Mesenchymal stem cell (in vitro differentiated cells and primary cell): ENCODE measurements at regions not wholly inside any gene's neighbourhood (a gene's known extent, or its start where the extent isn't known, plus 50 kb on each side); places are given as distances from the start of the nearest gene placed in this dataset.
"Not testable (repeated sequence)": the region's sequence is repeated elsewhere in the genome, so short reads cannot be mapped to it uniquely, and the experiment has no call there.

Experiments used
- DNase-seq: peaks from one replicate; pipeline ENCODE4 v3.0.0-alpha.2; 2013
- H2AFZ ChIP-seq: one replicate; pipeline ENCODE4 v1.6.1; 2013; ENCODE audit warnings: low read depth, mild to moderate bottlenecking, control low read depth, inconsistent platforms, low read length, moderate library complexity
- H2AK5ac ChIP-seq: 2 replicates; pipeline ENCODE4 v1.6.1; 2013; ENCODE audit warnings: low read length, moderate library complexity, mild to moderate bottlenecking, inconsistent platforms; ENCODE audit not compliant: severe bottlenecking
- H2BK120ac ChIP-seq: one replicate; pipeline ENCODE4 v1.6.1; 2013; ENCODE audit warnings: low read depth, mild to moderate bottlenecking, inconsistent platforms, low read length, moderate library complexity
- H2BK12ac ChIP-seq, 2 experiments: one replicate each; pipeline ENCODE4 v1.6.1; 2013; ENCODE audit warnings: inconsistent platforms in 2 of 2, low read length in 2 of 2, mild to moderate bottlenecking in 2 of 2, moderate library complexity in 2 of 2, control low read depth in 1 of 2
- H2BK15ac ChIP-seq: one replicate; pipeline ENCODE4 v1.6.1; 2013; ENCODE audit warnings: mild to moderate bottlenecking, low read depth, inconsistent platforms; ENCODE audit not compliant: poor library complexity, severe bottlenecking
- H2BK5ac ChIP-seq: 2 replicates; pipeline ENCODE4 v1.6.1; 2013; ENCODE audit warnings: low read depth, mild to moderate bottlenecking, low read length, control low read depth, inconsistent platforms; ENCODE audit not compliant: poor library complexity, severe bottlenecking
- H3K14ac ChIP-seq, 2 experiments: one replicate each; pipeline ENCODE4 v1.6.1; 2013; ENCODE audit warnings: inconsistent platforms in 2 of 2, low read length in 2 of 2, control low read depth in 1 of 2, mild to moderate bottlenecking in 1 of 2, moderate library complexity in 1 of 2
- H3K18ac ChIP-seq, 2 experiments: one replicate each; pipeline ENCODE4 v1.6.1; 2013; ENCODE audit warnings: inconsistent platforms in 2 of 2, low read length in 2 of 2, control low read depth in 1 of 2, low read depth in 1 of 2, mild to moderate bottlenecking in 1 of 2
- H3K23ac ChIP-seq, 2 experiments: one replicate each; pipeline ENCODE4 v1.6.1; 2013; ENCODE audit warnings: inconsistent platforms in 2 of 2, low read length in 2 of 2, mild to moderate bottlenecking in 2 of 2, moderate library complexity in 2 of 2, control low read depth in 1 of 2
- H3K27ac ChIP-seq: 2 replicates; pipeline ENCODE4 v1.5.1; 2013; ENCODE audit warnings: mild to moderate bottlenecking, moderate library complexity, low read length, control low read depth, inconsistent platforms; ENCODE audit not compliant: poor library complexity, severe bottlenecking
- H3K27me3 ChIP-seq, 2 experiments: 2 replicates each; pipeline versions ENCODE4 v1.6.1 to v1.7.0; 2013; ENCODE audit warnings: low read length in 2 of 2, mild to moderate bottlenecking in 2 of 2, moderate library complexity in 2 of 2, control low read depth in 1 of 2, inconsistent platforms in 1 of 2; ENCODE audit not compliant: control insufficient read depth in 1 of 2, insufficient read depth in 1 of 2
- H3K36me3 ChIP-seq, 2 experiments: 2 replicates each; pipeline versions ENCODE4 v1.6.1 to v1.7.0; 2013; ENCODE audit warnings: low read length in 2 of 2, control low read depth in 1 of 2, inconsistent platforms in 1 of 2, low read depth in 1 of 2, mild to moderate bottlenecking in 1 of 2; ENCODE audit not compliant: insufficient read depth in 2 of 2, control insufficient read depth in 1 of 2
- H3K4ac ChIP-seq, 2 experiments: one replicate each; pipeline ENCODE4 v1.6.1; 2013; ENCODE audit warnings: inconsistent platforms in 2 of 2, low read length in 2 of 2, mild to moderate bottlenecking in 2 of 2, moderate library complexity in 2 of 2, control low read depth in 1 of 2, low read depth in 1 of 2
- H3K4me1 ChIP-seq: 2 replicates; pipeline ENCODE4 v1.6.1; 2013; ENCODE audit warnings: low read depth, low read length, control low read depth; ENCODE audit not compliant: control insufficient read depth, insufficient read depth
- H3K4me2 ChIP-seq: 2 replicates; pipeline ENCODE4 v1.6.1; 2013; ENCODE audit warnings: low read length, mild to moderate bottlenecking, inconsistent platforms; ENCODE audit not compliant: poor library complexity, severe bottlenecking
- H3K4me3 ChIP-seq, 2 experiments: 2 replicates each; pipeline versions ENCODE4 v1.5.1 to v1.7.0; 2013; ENCODE audit warnings: low read length in 2 of 2, mild to moderate bottlenecking in 2 of 2, control low read depth in 1 of 2, low read depth in 1 of 2; ENCODE audit not compliant: insufficient read depth in 1 of 2
- H3K79me1 ChIP-seq: replicated peaks from 2 replicates; pipeline ENCODE4 v1.6.1; 2013; ENCODE audit warnings: mild to moderate bottlenecking, control low read depth, low read length, inconsistent platforms; ENCODE audit not compliant: poor library complexity, severe bottlenecking
- H3K9ac ChIP-seq: 2 replicates; pipeline ENCODE4 v1.7.0; 2013; ENCODE audit warnings: mild to moderate bottlenecking, low read length, moderate library complexity
- H3K9me3 ChIP-seq: 2 replicates; pipeline ENCODE4 v1.7.0; 2013; ENCODE audit warnings: mild to moderate bottlenecking, low read length; ENCODE audit not compliant: control insufficient read depth
- H4K8ac ChIP-seq: one replicate; pipeline ENCODE4 v1.6.1; 2013; ENCODE audit warnings: inconsistent platforms, mild to moderate bottlenecking, low read length, moderate library complexity
- H4K91ac ChIP-seq: one replicate; pipeline ENCODE4 v1.6.1; 2013; ENCODE audit warnings: mild to moderate bottlenecking, low read length, inconsistent platforms
- WGBS: methylation state at CpG from one replicate; pipeline ENCODE4 v1.1.7; 2013; ENCODE audit warnings: mixed read lengths; 5-methylcytosine and 5-hydroxymethylcytosine counted together

DNA sequence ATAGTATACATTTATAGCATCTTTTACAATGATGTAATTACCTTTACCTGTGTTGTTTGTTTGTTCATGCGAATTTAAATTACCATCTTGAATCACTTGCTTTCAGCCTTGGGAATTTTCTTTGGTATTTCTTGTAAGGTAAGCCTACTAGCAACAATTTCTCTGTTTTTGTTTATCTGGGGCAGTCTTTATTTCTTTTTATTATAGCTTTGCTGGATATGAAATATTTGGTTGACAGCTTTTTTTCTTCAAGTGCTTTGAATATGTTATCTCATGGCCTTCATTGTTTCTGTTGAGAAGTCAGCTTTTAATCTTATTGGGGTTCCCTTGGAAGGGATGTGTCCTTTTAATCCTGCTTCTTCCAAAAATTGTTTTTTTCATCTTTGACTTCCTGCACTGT is 292.8 kb upstream of the EDA2R start:
- Histone ChIP-seq H2BK5ac (no peak overlapping the region), H3K18ac (no peak overlapping the region), H3K27ac (no peak overlapping the region), H3K79me1 (no peaks in the 10 kb centered on the region), H3K4me3 (no peak overlapping the region), H3K4me2 (no peak overlapping the region), H3K27me3 (no peaks in the 10 kb centered on the region), H2AFZ (no peak overlapping the region), H3K14ac (no peak overlapping the region), H4K91ac (no peak overlapping the region), H2BK120ac (no peak overlapping the region), H3K4me1 (no peaks in the 10 kb centered on the region), H2BK12ac (no peak overlapping the region), H3K9me3 (peaks cover 11% of the 10 kb centered on the region), H3K9ac (no peak overlapping the region), H3K23ac (no peak overlapping the region), H2BK15ac (no peak overlapping the region), H3K36me3 (no peaks in the 10 kb centered on the region), H4K8ac (no peak overlapping the region), H3K4ac (no peak overlapping the region), H2AK5ac (no peak overlapping the region)
- WGBS, result no CpG with 5 or more reads among the region's 1 CpG
- DNase-seq, result no peak

DNA sequence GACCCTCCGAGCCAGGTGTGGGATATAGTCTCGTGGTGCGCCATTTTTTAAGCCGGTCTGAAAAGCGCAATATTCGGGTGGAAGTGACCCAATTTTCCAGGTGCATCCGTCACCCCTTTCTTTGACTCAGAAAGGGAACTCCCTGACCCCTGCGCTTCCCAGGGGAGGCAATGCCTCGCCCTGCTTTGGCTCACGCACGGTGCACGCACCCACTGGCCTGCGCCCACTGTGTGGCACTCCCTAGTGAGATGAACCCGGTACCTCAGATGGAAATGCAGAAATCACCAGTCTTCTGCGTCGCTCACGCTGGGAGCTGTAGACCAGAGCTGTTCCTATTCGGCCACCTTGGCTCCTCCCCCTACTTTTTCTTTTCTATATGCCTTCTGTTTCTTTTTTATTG is 291.6 kb upstream of the EDA2R start:
- H3K4me3 ChIP-seq, H3K18ac ChIP-seq, H3K36me3 ChIP-seq, H2BK120ac ChIP-seq, DNase-seq, H3K14ac ChIP-seq, H4K8ac ChIP-seq, H2BK15ac ChIP-seq, H2BK12ac ChIP-seq, H3K27me3 ChIP-seq, H3K79me1 ChIP-seq, H3K23ac ChIP-seq, H3K4ac ChIP-seq, H4K91ac ChIP-seq, H2AK5ac ChIP-seq, H3K4me1 ChIP-seq, H3K9ac ChIP-seq, H3K4me2 ChIP-seq, H2BK5ac ChIP-seq, H2AFZ ChIP-seq, H3K27ac ChIP-seq: not testable (repeated sequence)
- H3K9me3 ChIP-seq, result peaks cover 11% of the 10 kb centered on the region
- 90% methylated on average over 14 of the region's 18 CpGs for WGBS

DNA sequence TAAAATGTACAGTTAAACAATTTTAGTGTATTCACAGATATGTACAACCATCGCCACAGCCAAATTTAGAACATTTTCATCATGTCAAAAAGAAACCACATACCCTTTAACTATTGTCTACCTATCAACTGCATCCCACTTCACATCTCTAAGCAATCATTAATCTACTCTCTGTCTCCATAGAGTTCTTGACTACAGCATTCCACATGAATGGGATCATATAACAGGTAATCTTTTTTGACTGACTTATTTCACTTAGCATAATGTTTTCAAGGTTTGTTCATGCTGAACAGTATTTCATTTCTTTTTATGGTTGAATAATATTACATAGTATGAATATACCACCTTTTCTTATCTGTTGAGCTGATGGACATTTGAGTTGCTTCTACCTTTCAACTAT is 281.4 kb upstream of the EDA2R start:
- WGBS, result 86% methylated on average over 1 of the region's 1 CpG
- H3K4me2 ChIP-seq, result no peak overlapping the region
- no peak overlapping the region for H3K4ac ChIP-seq
- no peak overlapping the region for H2BK12ac ChIP-seq
- no peak overlapping the region for H3K27ac ChIP-seq
- H3K4me3 ChIP-seq, result no peak overlapping the region
- H3K79me1 ChIP-seq, result no peaks in the 10 kb centered on the region
- H4K91ac ChIP-seq, result no peak overlapping the region
- no peak for DNase-seq
- H3K14ac ChIP-seq, result no peak overlapping the region
- no peaks in the 10 kb centered on the region for H3K4me1 ChIP-seq
- no peak overlapping the region for H2BK15ac ChIP-seq
- H3K9ac ChIP-seq, result no peak overlapping the region
- no peaks in the 10 kb centered on the region for H3K9me3 ChIP-seq
- no peak overlapping the region for H2AFZ ChIP-seq
- H2BK5ac ChIP-seq, result no peak overlapping the region
- H3K23ac ChIP-seq, result no peak overlapping the region
- no peaks in the 10 kb centered on the region for H3K36me3 ChIP-seq
- H2BK120ac ChIP-seq, result no peak overlapping the region
- H4K8ac ChIP-seq, result no peak overlapping the region
- no peak overlapping the region for H2AK5ac ChIP-seq
- H3K18ac ChIP-seq, result no peak overlapping the region
- H3K27me3 ChIP-seq, result no peaks in the 10 kb centered on the region

DNA sequence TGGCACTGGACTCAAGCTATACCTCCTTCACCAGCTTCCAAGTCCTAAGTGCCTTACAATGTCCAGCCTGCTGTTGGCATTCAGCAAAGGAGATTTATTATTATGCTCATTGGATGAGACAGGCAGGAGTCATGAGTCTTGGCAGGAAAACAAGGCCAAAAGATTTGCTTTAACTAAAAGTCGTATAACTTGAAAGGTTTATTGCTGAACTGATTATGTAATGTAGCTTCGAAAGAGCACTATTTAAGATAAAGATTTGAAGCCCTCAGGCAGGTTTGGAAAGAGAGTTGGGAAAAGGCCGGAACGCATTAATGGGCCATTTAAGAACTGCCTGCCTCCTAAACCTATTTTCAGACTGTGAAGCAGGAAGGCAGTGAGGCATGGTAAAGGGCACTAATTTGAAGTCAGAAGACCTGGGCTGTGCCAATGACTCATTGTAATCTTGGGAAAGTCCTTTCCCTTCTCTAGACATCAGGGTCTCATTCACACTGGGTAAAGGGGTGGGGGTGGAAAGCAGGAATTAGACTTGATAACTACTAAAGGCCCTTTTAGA is 280.5 kb upstream of the EDA2R start:
- Histone ChIP-seq H3K18ac (no peak overlapping the region), H2BK12ac (no peak overlapping the region), H2BK15ac (no peak overlapping the region), H3K27me3 (no peaks in the 10 kb centered on the region), H2AK5ac (no peak overlapping the region), H3K4me2 (no peak overlapping the region), H3K27ac (no peak overlapping the region), H3K23ac (no peak overlapping the region), H4K91ac (no peak overlapping the region), H3K9ac (no peak overlapping the region), H3K9me3 (no peaks in the 10 kb centered on the region), H3K4ac (no peak overlapping the region), H3K4me1 (no peaks in the 10 kb centered on the region), H3K79me1 (no peaks in the 10 kb centered on the region), H3K36me3 (no peaks in the 10 kb centered on the region), H2AFZ (no peak overlapping the region), H3K14ac (no peak overlapping the region), H3K4me3 (no peak overlapping the region), H4K8ac (no peak overlapping the region), H2BK5ac (no peak overlapping the region), H2BK120ac (no peak overlapping the region)
- WGBS, result 62% methylated on average over 4 of the region's 4 CpGs
- DNase-seq, result no peak
